H9 (cell line): ENCODE measurements at regions not wholly inside any gene's neighbourhood (a gene's known extent, or its start where the extent isn't known, plus 50 kb on each side); places are given as distances from the start of the nearest gene placed in this dataset.

Experiments
- DNase-seq: peaks from one replicate; pipeline ENCODE4 v3.0.0-alpha.2; 2017
- H2AFZ ChIP-seq: one replicate; pipeline ENCODE4 v1.6.1; 2013; ENCODE audit warnings: mild to moderate bottlenecking, low read length, control low read depth, moderate library complexity
- H2AK5ac ChIP-seq: 2 replicates; pipeline ENCODE4 v1.6.1; 2013; ENCODE audit warnings: low read length, control low read depth, mixed read lengths; ENCODE audit not compliant: insufficient read length
- H2BK120ac ChIP-seq: one replicate; pipeline ENCODE4 v1.6.1; 2013; ENCODE audit warnings: low read depth, mild to moderate bottlenecking, low read length, control low read depth, inconsistent platforms; ENCODE audit not compliant: poor library complexity, severe bottlenecking
- H2BK12ac ChIP-seq: 2 replicates; pipeline ENCODE4 v1.6.1; 2013; ENCODE audit warnings: low read length, control low read depth, mixed read lengths, low read depth; ENCODE audit not compliant: insufficient read length
- H2BK15ac ChIP-seq: 2 replicates; pipeline ENCODE4 v1.6.1; 2013; ENCODE audit warnings: low read depth, low read length, control low read depth
- H2BK20ac ChIP-seq: one replicate; pipeline ENCODE4 v1.6.1; 2013; ENCODE audit warnings: low read depth, mild to moderate bottlenecking, low read length, control low read depth, inconsistent platforms; ENCODE audit not compliant: poor library complexity, severe bottlenecking
- H2BK5ac ChIP-seq: 2 replicates; pipeline ENCODE4 v1.6.1; 2013; ENCODE audit warnings: low read length, control low read depth, mixed read lengths; ENCODE audit not compliant: insufficient read length
- H3K14ac ChIP-seq: 2 replicates; pipeline ENCODE4 v1.6.1; 2013; ENCODE audit warnings: low read length, control low read depth; ENCODE audit not compliant: insufficient read depth
- H3K18ac ChIP-seq: 2 replicates; pipeline ENCODE4 v1.6.1; 2013; ENCODE audit warnings: low read depth, mild to moderate bottlenecking, mixed read lengths, low read length, control low read depth; ENCODE audit not compliant: insufficient read length
- H3K23ac ChIP-seq: 2 replicates; pipeline ENCODE4 v1.6.1; 2013; ENCODE audit warnings: low read length, control low read depth, mixed read lengths, low read depth; ENCODE audit not compliant: insufficient read length
- H3K23me2 ChIP-seq: 2 replicates; pipeline ENCODE4 v1.6.1; 2013; ENCODE audit warnings: low read depth, mild to moderate bottlenecking, mixed read lengths, low read length, control low read depth; ENCODE audit not compliant: insufficient read length, poor library complexity, severe bottlenecking
- H3K27ac ChIP-seq: 2 replicates; pipeline ENCODE4 v1.5.1; 2013; ENCODE audit warnings: low read length, control low read depth, mixed read lengths, low read depth; ENCODE audit not compliant: insufficient read length
- H3K27me3 ChIP-seq: 2 replicates; pipeline ENCODE4 v1.6.1; 2013; ENCODE audit warnings: low read length, control low read depth, inconsistent platforms; ENCODE audit not compliant: insufficient read depth
- H3K4ac ChIP-seq: 2 replicates; pipeline ENCODE4 v1.6.1; 2013; ENCODE audit warnings: low read depth, mild to moderate bottlenecking, control low read depth, inconsistent platforms, low read length, moderate library complexity
- H3K4me1 ChIP-seq: 2 replicates; pipeline ENCODE4 v1.6.1; 2013; ENCODE audit warnings: low read length, control low read depth, inconsistent platforms; ENCODE audit not compliant: insufficient read depth
- H3K4me2 ChIP-seq: 2 replicates; pipeline ENCODE4 v1.6.1; 2013; ENCODE audit warnings: low read length, control low read depth, mixed read lengths; ENCODE audit not compliant: insufficient read length, insufficient read depth
- H3K56ac ChIP-seq: 2 replicates; pipeline ENCODE4 v1.6.1; 2013; ENCODE audit warnings: low read depth, mild to moderate bottlenecking, mixed read lengths, low read length, control low read depth; ENCODE audit not compliant: insufficient read length
- H3K79me1 ChIP-seq: 2 replicates; pipeline ENCODE4 v1.6.1; 2013; ENCODE audit warnings: low read depth, mild to moderate bottlenecking, moderate library complexity, low read length, control low read depth, inconsistent platforms; ENCODE audit not compliant: insufficient read depth, poor library complexity, severe bottlenecking
- H3K79me2 ChIP-seq: 2 replicates; pipeline ENCODE4 v1.6.1; 2013; ENCODE audit warnings: low read length, control low read depth, inconsistent platforms; ENCODE audit not compliant: insufficient read depth
- H3K9ac ChIP-seq: 2 replicates; pipeline ENCODE4 v1.6.1; 2013; ENCODE audit warnings: low read length, control low read depth, mixed read lengths; ENCODE audit not compliant: insufficient read length; ENCODE audit errors: extremely low read depth
- H3K9me3 ChIP-seq: one replicate; pipeline ENCODE4 v1.6.1; 2013; ENCODE audit warnings: low read depth, low read length, inconsistent platforms; ENCODE audit not compliant: control insufficient read depth
- H3T11ph ChIP-seq: one replicate; pipeline ENCODE4 v1.6.1; 2013; ENCODE audit warnings: mild to moderate bottlenecking, low read length, control low read depth, inconsistent platforms
- H4K20me1 ChIP-seq: one replicate; pipeline ENCODE4 v1.6.1; 2013; ENCODE audit not compliant: control insufficient read depth, insufficient read length, insufficient read depth
- H4K5ac ChIP-seq: 2 replicates; pipeline ENCODE4 v1.6.1; 2013; ENCODE audit warnings: low read depth, mild to moderate bottlenecking, mixed read lengths, low read length, control low read depth; ENCODE audit not compliant: insufficient read length
- H4K8ac ChIP-seq: replicated peaks from 2 replicates; pipeline ENCODE4 v1.6.1; 2013; ENCODE audit warnings: low read length, control low read depth, mixed read lengths, low read depth; ENCODE audit not compliant: insufficient read length
- H4K91ac ChIP-seq: 2 replicates; pipeline ENCODE4 v1.6.1; 2013; ENCODE audit warnings: low read depth, mild to moderate bottlenecking, moderate library complexity, mixed read lengths, low read length, control low read depth; ENCODE audit not compliant: insufficient read length
- H3K27ac Mint-ChIP-seq, 3 experiments: 2 replicates in 2 of 3; 3 replicates in 1 of 3; pipeline ENCODE4 v1.8.0; 2020 to 2021; ENCODE audit warnings: mixed read lengths in 3 of 3, mild to moderate bottlenecking in 1 of 3, moderate library complexity in 1 of 3
- H3K27me3 Mint-ChIP-seq: 2 replicates; pipeline ENCODE4 v1.8.0; 2021; ENCODE audit warnings: low read depth, mild to moderate bottlenecking, moderate library complexity, mixed read lengths
- H3K36me3 Mint-ChIP-seq, 3 experiments: 2 replicates in 2 of 3; 3 replicates in 1 of 3; pipeline ENCODE4 v1.8.0; 2020 to 2021; ENCODE audit warnings: low read depth in 3 of 3, mixed read lengths in 3 of 3; ENCODE audit not compliant: insufficient read depth in 1 of 3
- H3K4me1 Mint-ChIP-seq, 2 experiments: 2 replicates each; pipeline ENCODE4 v1.8.0; 2020; ENCODE audit warnings: mixed read lengths in 2 of 2
- H3K4me3 Mint-ChIP-seq, 2 experiments: 2 replicates in 1 of 2; 3 replicates in 1 of 2; pipeline ENCODE4 v1.8.0; 2020 to 2021; ENCODE audit warnings: mild to moderate bottlenecking in 2 of 2, mixed read lengths in 2 of 2, moderate library complexity in 1 of 2
- H3K9me3 Mint-ChIP-seq, 2 experiments: 2 replicates in 1 of 2; 3 replicates in 1 of 2; pipeline ENCODE4 v1.8.0; 2020; ENCODE audit warnings: mild to moderate bottlenecking in 2 of 2, mixed read lengths in 2 of 2, moderate library complexity in 1 of 2
- WGBS: extraction: QIAGEN DNeasy Blood & Tissue Kit; methylation state at CpG from one replicate; pipeline ENCODE4 v1.1.7; 2013; ENCODE audit warnings: missing lambda C conversion rate, low lambda C conversion rate, mixed read lengths; ENCODE audit not compliant: insufficient read length; ENCODE audit errors: extremely low coverage; 5-methylcytosine and 5-hydroxymethylcytosine counted together
- TF ChIP-seq, protein P1 (sequence below): fragments of 200-600 bp; sonication (generic); conservative IDR thresholded peaks from 3 replicates; pipeline ENCODE4 v1.8.0; 2021; ENCODE audit warnings: antibody characterized with exemption, mild to moderate bottlenecking

DNA sequence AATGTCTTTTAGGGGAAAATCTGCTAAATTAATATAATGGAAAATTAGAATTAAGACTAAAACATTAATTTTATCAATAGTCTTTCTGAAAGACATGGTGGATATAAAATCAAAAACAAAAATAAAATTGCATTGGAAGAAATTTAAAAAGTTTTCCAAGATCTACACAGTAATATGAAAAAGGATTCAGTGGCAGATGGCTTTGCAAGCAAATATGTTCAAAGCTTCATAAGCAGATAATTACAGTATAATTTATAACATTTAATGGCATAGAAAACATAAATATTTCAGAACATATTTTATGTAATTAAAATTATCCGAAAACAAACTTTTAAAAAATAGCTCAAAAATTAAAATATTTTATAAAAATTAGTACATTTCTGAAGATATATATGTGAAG, 512.4 kb upstream of the CYLC2 start:
- no peaks in the 10 kb centered on the region for H3K4me1 ChIP-seq
- no peak overlapping the region for H2AFZ ChIP-seq
- Mint-ChIP-seq H3K27me3 (no peaks in the 10 kb centered on the region), H3K4me3 (no peak overlapping the region), H3K36me3 (no peaks in the 10 kb centered on the region), H3K4me1 (no peaks in the 10 kb centered on the region), H3K9me3 (no peaks in the 10 kb centered on the region; a peak in 1 of 5 replicates), H3K27ac (no peak overlapping the region)
- no peak overlapping the region for H2BK12ac ChIP-seq
- TF ChIP-seq, protein P1, sequence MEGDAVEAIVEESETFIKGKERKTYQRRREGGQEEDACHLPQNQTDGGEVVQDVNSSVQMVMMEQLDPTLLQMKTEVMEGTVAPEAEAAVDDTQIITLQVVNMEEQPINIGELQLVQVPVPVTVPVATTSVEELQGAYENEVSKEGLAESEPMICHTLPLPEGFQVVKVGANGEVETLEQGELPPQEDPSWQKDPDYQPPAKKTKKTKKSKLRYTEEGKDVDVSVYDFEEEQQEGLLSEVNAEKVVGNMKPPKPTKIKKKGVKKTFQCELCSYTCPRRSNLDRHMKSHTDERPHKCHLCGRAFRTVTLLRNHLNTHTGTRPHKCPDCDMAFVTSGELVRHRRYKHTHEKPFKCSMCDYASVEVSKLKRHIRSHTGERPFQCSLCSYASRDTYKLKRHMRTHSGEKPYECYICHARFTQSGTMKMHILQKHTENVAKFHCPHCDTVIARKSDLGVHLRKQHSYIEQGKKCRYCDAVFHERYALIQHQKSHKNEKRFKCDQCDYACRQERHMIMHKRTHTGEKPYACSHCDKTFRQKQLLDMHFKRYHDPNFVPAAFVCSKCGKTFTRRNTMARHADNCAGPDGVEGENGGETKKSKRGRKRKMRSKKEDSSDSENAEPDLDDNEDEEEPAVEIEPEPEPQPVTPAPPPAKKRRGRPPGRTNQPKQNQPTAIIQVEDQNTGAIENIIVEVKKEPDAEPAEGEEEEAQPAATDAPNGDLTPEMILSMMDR: no peak
- no peak overlapping the region for H2AK5ac ChIP-seq
- no peaks in the 10 kb centered on the region for H4K20me1 ChIP-seq
- H3K18ac ChIP-seq: no peak overlapping the region
- H3K23me2 ChIP-seq: no peaks in the 10 kb centered on the region
- H3K9me3 ChIP-seq: no peaks in the 10 kb centered on the region
- no peak overlapping the region for H3K56ac ChIP-seq
- H4K5ac ChIP-seq: no peak overlapping the region
- H3K14ac ChIP-seq: no peak overlapping the region
- DNase-seq: no peak
- H3K27ac ChIP-seq: no peak overlapping the region
- no peaks in the 10 kb centered on the region for H3K27me3 ChIP-seq
- H3K79me1 ChIP-seq: no peaks in the 10 kb centered on the region
- H3K23ac ChIP-seq: no peak overlapping the region
- no peak overlapping the region for H2BK20ac ChIP-seq
- no peaks in the 10 kb centered on the region for H3K79me2 ChIP-seq
- H3K4me2 ChIP-seq: no peak overlapping the region
- no peak overlapping the region for H3K4ac ChIP-seq
- H4K91ac ChIP-seq: no peak overlapping the region
- no peak overlapping the region for H2BK120ac ChIP-seq
- H3T11ph ChIP-seq: no peak overlapping the region
- H2BK5ac ChIP-seq: no peak overlapping the region
- H2BK15ac ChIP-seq: no peak overlapping the region
- WGBS: no CpG with 5 or more reads among the region's 1 CpG
- no peak overlapping the region for H3K9ac ChIP-seq
- no peak overlapping the region for H4K8ac ChIP-seq
